ENCODE measurements at regions not wholly inside any gene's neighbourhood (a gene's known extent, or its start where the extent isn't known, plus 50 kb on each side); places are given as distances from the start of the nearest gene placed in this dataset.

DNA sequence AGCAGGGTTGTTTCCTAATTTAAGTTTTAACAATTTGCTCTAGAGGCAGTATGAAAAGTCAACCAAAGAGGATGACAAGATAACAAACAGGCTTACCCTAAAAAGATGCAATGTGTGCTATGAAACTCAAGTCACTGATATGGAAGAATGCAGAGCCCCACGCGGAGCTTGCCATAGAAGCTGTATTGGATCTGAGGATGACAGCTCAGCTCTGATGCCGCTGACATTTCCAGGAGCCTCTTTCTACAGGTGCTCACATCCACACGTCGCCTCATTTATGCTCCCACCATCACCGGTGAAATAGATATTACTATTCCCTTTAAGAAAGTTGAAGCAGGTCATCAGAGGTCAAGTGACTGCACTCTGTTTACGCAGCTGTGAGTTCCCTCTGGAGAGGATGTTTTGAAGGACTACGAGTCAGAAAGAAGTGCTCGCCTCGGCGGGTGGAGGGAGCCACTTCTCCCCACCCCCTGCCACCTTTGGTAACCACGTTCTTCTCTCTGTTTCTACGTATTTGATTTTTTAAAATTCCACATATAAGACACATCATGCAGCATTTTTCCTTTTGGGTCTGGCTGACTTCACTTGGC is 275.4 kb downstream of the GLRX3 start:
- H3K4me3 ChIP-seq, result no peak overlapping the region
- no peaks in the 10 kb centered on the region for H3K9me3 ChIP-seq (ENCODE audit: low read depth)
- H3K27ac ChIP-seq, result no peak overlapping the region
- no peaks in the 10 kb centered on the region for H3K4me1 ChIP-seq (ENCODE audit: low read depth)
- H3K36me3 ChIP-seq, result no peaks in the 10 kb centered on the region
- TF ChIP-seq, protein P1, sequence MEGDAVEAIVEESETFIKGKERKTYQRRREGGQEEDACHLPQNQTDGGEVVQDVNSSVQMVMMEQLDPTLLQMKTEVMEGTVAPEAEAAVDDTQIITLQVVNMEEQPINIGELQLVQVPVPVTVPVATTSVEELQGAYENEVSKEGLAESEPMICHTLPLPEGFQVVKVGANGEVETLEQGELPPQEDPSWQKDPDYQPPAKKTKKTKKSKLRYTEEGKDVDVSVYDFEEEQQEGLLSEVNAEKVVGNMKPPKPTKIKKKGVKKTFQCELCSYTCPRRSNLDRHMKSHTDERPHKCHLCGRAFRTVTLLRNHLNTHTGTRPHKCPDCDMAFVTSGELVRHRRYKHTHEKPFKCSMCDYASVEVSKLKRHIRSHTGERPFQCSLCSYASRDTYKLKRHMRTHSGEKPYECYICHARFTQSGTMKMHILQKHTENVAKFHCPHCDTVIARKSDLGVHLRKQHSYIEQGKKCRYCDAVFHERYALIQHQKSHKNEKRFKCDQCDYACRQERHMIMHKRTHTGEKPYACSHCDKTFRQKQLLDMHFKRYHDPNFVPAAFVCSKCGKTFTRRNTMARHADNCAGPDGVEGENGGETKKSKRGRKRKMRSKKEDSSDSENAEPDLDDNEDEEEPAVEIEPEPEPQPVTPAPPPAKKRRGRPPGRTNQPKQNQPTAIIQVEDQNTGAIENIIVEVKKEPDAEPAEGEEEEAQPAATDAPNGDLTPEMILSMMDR (IDR thresholded peaks at IDR 0.05; ENCODE audit: low read depth, low read length), result no peak
- no peaks in the 10 kb centered on the region for H3K27me3 ChIP-seq
- peak in 1 of 2 donors; percentile 9 for DNase-seq (ENCODE audit: low read depth in 1 of 2, low spot score in 1 of 2)

DNA sequence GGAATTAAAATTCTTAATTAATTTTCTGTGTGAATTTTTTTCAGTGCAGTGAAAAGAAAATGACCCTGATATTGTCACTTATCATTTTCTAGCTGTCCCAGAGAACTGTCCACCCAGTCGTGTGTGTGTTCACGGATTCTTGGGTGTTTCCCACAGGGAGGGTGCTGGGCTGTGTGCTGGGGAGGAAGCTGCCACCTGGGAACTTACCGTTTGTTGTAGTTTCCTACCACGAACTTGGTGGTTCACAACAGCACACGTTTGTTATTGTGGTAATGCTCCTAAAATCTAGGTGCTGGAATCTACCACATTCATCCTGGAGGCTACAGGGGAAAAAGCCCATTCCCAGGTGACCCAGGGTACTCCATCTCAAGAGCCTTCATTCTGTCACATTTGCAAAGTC is 276.1 kb downstream of the GLRX3 start:
- TF ChIP-seq, protein P1 (IDR thresholded peaks at IDR 0.05; ENCODE audit: low read depth, low read length), result no peak
- Histone ChIP-seq H3K4me3 (no peak overlapping the region), H3K27ac (no peak overlapping the region), H3K27me3 (no peaks in the 10 kb centered on the region), H3K36me3 (no peaks in the 10 kb centered on the region), H3K9me3 (ENCODE audit: low read depth) (no peaks in the 10 kb centered on the region), H3K4me1 (ENCODE audit: low read depth) (no peaks in the 10 kb centered on the region)
- no peak for DNase-seq (ENCODE audit: low read depth in 1 of 2, low spot score in 1 of 2)

DNA sequence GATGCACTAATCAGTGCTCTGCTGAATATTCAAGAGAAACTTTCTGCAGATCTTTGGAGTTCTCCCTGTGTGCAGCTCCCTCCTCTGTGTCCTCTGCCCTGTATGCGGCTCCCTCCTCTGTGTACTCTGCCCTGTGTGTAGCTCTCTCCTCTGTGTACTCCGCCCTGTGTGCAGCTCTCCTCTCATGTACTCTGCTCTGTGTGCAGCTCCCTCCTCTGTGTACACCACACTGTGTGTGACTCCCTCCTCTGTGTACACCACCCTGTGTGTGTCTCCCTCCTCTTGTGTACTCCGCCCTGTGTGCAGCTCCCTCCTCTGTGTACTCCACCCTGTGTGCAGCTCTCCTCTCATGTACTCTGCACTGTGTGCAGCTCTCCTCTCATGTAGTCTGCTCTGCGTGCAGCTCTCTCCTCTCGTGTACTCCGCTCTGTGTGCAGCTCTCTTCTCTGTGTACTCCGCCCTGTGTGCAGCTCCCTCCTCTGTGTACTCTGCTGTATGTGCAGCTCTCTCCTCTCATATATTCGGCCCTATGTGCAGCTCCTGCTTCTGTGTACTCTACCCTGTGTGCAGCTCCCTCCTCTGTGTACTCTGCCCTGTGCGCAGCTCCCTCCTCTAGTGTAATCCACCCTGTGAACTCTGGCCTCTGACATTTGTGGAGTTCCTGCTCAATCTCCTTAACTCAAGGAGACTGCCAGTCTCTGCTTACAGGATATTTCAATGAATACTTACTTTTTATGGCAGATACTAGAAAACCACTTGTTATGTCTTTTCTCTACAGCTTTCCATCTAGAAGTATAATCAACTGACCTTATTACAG is 280.4 kb downstream of the GLRX3 start:
- TF ChIP-seq, protein P1 (IDR thresholded peaks at IDR 0.05; ENCODE audit: low read depth, low read length), result no peak
- Histone ChIP-seq H3K36me3 (no peaks in the 10 kb centered on the region), H3K4me3 (no peak overlapping the region), H3K27ac (no peak overlapping the region), H3K4me1 (ENCODE audit: low read depth) (no peaks in the 10 kb centered on the region), H3K9me3 (ENCODE audit: low read depth) (no peaks in the 10 kb centered on the region), H3K27me3 (no peaks in the 10 kb centered on the region)
- no peak for DNase-seq (ENCODE audit: low read depth in 1 of 2, low spot score in 1 of 2)

DNA sequence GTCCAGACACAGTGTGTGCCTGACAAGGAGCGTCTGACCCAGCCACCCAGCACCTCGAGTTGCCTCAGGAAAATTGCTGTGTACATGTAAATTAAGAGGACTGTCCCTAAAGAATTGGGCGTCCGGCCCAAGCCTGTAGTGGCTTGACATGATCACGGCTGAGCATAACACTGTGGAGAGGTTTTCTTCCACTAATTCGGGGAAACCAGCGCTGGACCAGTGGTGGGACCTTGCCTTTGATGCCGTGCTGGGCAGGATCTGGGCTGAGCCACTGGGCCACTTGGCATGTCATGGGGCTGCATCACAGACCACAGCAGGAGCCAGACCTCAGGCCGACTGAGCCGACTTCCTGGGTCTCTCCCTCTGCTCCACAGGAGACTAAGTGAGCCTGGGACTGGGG is 282.5 kb downstream of the GLRX3 start:
- DNase-seq (ENCODE audit: low read depth in 1 of 2, low spot score in 1 of 2), result no peak

DNA sequence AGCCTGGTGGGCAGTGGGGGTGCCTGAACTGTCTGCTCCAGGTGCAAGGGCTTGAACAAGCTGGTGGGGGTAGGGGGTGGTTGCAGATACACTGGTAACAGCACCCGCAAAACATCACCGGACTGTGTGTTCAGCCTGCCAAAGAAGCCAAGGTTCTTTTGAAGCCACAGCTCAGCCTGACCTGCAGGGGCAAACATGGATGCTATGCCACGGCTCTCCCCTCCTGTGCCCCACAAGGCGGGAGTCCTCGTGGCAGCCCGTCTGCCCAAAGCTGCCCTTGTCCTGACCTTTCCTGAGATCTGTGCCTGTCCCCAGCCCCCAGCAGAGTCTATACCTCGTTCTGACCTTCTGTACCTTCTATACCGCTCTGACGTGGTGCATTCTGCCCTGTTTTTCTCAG is 285.7 kb downstream of the GLRX3 start:
- no peak overlapping the region for H3K27ac ChIP-seq
- H3K27me3 ChIP-seq, result no peaks in the 10 kb centered on the region
- no peaks in the 10 kb centered on the region for H3K9me3 ChIP-seq (ENCODE audit: low read depth)
- TF ChIP-seq, protein P1 (IDR thresholded peaks at IDR 0.05; ENCODE audit: low read depth, low read length), result no peak
- no peaks in the 10 kb centered on the region for H3K4me1 ChIP-seq (ENCODE audit: low read depth)
- no peak for DNase-seq (ENCODE audit: low read depth in 1 of 2, low spot score in 1 of 2)
- H3K36me3 ChIP-seq, result no peaks in the 10 kb centered on the region
- H3K4me3 ChIP-seq, result no peak overlapping the region

More for the DNA sequence above, 282.5 kb downstream of the GLRX3 start:
- Histone ChIP-seq H3K36me3 (no peaks in the 10 kb centered on the region), H3K27me3 (no peaks in the 10 kb centered on the region), H3K4me3 (no peak overlapping the region), H3K9me3 (ENCODE audit: low read depth) (no peaks in the 10 kb centered on the region), H3K27ac (no peak overlapping the region), H3K4me1 (ENCODE audit: low read depth) (no peaks in the 10 kb centered on the region)
- TF ChIP-seq, protein P1 (IDR thresholded peaks at IDR 0.05; ENCODE audit: low read depth, low read length), result no peak
